ENCODE measurements at regions not wholly inside any gene's neighbourhood (a gene's known extent, or its start where the extent isn't known, plus 50 kb on each side); places are given as distances from the start of the nearest gene placed in this dataset.

- DNase-seq = no peak
Observed at GRCh38 chr11:116503216-116504160, 269.3 kb downstream of the BUD13 start.

- DNase-seq = no peak
Observed at GRCh38 chr11:116502641-116503061, 270.1 kb downstream of the BUD13 start.

DNA sequence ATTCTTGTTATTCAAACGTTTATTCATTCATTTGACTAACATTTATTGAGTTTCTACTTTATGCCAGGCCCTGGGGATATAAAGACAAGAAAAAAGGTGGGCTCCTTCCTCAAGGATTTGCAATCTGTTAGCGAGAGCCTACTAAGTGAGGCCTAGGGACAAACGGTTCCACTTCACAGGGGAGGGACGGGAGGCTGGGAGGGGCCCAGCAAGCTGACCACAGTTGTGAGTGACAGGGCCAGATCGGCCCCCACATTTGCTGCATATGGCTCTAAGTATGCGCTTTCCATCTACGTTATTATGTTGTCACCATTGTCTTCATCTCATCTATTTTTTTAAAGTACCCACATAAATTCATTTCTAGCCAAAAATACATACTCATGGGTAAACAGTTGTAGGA, 271.1 kb downstream of the BUD13 start:
- no peak for DNase-seq

DNA sequence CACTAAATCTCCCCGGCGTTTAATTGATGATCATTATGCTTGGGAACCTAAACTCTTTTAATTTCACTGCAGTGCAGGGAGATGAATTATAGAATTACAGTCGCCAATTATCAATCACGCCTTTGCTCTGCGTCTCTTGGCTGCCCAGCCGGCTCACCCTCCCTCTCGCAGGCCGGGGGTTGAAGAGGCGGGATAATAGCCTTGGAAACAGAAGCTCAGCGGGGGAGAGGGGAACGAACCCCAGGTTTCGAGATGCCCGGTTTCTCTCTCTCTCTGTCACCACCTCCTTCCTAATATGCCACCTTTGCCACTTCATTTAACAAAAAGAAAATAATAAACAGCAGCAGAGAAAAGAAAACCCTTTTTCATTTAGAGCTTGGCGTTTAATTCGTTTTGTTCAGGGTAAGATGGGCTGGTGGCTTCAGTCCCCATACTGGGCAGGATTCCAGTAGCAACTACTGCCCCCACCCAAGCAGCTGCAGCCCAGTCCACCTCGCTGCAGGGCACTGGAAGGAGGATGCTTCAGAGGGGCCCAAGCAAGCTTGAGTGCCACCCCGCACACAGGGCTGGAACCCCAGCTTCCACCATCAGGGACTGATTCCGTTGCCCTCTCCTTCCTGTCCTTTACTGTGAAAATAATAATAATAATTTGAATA, 271.7 kb downstream of the BUD13 start:
- peak; percentile 97 for DNase-seq

GRCh38 chr11:116500026-116500946, 272.5 kb downstream of the BUD13 start:
- DNase-seq = no peak

DNA sequence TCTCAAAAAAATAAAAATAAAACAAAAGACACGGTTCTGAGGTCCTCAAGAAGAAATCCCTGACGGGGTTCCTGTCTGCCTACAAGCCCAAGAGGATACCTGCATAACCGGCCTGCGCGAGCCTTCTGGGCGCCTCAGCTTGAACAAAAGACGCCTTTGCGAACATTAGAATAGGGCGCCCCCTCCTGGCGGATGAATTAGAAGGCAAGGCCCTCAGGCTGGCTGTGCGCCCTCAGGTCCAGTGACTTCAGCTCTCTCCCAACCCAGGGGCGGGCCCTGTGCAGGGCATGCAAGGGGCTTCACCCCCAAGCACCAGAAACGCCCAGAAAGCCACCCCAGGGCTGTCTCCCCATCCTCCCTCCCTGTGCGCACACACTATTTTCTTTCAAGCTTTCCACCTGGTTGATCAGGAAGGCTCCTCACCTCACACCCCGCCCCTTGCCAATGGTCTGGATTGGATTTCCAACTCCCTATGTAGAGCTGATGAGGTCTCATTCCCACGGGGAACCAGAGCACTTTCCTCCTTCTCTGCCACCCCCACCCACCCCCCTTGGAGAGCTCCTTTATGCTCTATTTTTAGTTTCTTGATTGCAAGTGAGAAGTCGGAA, 273.3 kb downstream of the BUD13 start:
- DNase-seq = peak; percentile 89

DNA sequence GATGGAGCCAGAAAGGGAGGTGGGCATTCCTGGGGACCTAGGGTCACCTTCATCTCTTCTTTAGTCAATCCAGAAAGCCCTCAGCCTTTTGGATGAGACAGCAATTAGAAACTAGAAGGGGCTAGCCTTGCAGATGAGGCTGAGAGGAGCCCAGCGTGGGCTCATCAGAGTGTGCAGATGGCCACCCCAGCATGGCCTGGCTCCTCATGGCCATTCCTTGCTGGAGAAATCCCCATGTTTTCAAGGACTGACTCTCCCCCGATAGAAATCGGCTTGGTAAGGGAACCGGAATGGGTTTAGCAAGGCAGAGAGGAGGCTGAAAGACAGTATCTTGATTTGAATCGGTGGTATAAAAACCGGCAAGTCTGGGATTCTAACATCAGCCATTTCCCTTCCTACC, 274.6 kb downstream of the BUD13 start:
- DNase-seq = no peak

DNA sequence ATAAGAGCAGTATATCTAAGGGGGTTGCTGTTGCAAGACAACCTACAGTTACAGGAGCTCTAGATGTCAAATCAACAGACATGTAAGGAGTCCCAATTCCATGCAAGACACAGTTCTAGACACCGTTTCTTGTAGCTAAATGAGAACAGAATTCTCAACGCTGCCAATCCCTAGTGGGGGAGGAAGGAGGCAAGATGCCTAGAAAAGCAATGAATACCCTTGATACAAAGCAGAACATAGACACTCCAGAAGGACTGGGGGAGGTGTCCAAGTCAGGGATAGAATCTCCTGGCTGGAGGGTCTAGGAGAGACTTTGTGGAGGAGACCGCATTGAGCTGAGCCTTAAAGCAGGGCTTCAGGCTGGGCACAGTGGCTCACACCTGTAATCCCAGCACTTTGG, 280.2 kb downstream of the BUD13 start:
- DNase-seq = no peak

GRCh38 chr11:116488836-116489389, 283.9 kb downstream of the BUD13 start:
- DNase-seq = no peak

GRCh38 chr11:116485425-116485824, 287.4 kb downstream of the BUD13 start:
- no peak for DNase-seq

DNA sequence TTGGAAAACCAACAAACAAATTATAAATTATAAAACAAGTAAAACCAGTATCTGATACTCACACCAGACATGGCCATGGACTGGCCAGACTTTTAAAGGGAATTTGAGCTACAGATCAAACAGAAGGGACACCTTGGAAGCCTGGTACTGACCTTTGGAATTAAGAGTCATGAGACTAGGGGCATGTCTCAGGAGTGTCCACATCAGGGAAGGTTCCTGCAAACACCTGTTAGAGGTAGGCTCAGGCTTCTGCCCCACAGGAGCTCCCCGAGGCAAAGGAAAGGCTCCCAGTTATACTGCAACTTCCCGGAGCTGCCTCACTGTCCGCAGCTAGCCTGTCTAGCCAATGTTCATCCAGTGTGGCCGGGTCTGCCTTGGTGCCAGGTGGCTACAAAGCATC, 290.1 kb downstream of the BUD13 start:
- no peak for DNase-seq

- no peak for DNase-seq
Observed at GRCh38 chr11:116481126-116481675, 291.6 kb downstream of the BUD13 start.

DNA sequence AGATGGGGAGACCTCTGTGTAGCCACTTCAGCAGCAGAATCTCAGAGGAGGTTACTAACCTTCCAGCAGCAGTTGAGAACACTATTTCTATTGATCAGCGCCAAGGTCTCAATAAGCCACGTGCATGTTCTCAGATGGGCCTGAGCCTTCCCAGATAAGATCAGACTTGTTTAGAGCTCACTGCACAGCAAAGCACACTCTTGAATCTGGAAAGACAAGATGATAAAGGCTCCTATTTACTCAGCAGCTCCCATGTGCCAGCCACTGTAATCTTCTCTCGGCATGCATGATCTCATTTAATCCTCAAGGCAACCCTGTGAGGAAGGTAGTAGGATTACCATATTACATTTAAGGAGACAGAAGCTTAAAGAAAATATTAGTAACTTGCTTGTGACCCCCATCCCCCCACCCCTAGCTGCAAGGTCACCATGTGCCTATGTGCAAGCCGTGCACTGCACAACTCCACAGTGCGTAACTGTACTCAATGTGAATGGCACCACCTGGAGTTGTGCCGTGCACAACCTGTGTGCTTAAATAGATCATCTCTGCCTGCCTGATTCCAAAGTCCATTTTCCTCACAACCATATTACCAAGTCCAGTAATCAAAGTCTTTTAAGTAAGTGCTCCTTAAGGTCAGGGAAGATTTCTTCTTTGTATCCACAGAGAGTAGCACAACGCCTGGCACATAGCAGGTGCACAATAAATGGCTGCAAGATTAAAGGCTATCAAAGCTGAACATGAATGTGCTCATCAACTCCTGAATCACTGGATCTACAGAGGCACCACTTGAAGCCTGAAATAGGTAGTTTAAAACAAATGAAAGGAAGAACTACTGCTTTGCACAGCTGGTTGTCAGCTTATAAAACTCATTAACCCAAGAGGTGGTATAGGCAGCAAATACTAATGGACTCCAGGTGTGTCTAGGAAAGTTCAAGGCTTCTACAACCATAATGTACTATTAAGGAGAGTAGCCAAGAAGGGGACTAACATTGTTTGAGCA, 293.8 kb downstream of the BUD13 start:
- DNase-seq = no peak

- no peak for DNase-seq
Observed at GRCh38 chr11:116478205-116478604, 294.6 kb downstream of the BUD13 start.

GRCh38 chr11:116473790-116474346, 298.9 kb downstream of the BUD13 start:
- no peak for DNase-seq

- DNase-seq = no peak
Observed at GRCh38 chr11:116473206-116473769, 299.5 kb downstream of the BUD13 start.

DNA sequence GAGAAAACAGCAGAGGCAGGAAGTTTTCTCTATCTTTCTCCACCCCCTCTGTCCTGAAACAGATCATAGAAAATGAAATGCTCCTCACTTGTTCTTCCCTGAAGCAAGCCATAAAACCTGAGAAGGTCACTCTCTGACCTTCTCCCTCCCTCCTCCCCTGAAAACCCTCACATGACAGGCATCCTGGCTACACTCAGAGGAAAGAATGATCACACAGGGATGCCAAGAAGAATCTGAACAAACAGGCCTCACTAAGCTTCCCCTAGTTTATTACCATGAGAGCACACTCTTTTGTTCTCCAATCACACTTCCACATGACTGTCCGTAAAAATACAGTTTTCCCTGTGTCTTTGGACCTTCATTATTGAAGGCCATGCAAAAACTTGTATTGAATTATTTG, 300.1 kb downstream of the BUD13 start:
- no peak for DNase-seq

GRCh38 chr11:116471608-116472256, 301.1 kb downstream of the BUD13 start:
- no peak for DNase-seq

DNA sequence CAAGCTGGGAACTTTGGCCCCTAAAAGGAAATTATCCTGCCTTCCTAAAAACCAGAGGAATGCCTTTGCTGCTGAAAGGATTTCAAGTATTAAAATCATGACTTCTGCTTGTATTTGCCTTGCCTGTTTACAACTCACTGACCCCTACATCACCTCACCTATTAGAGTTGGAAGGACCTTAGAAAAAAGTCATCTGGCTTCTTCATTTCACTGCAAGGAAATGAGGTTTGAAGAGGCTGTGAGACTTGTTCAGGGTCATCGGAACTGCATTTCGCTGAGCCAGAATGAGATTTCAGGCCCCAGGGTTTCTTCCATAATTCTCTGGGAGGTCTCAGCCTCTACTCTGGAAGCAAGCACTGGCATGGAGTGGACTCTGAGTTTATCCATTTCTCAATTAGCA, 304.1 kb downstream of the BUD13 start:
- DNase-seq = no peak

DNA sequence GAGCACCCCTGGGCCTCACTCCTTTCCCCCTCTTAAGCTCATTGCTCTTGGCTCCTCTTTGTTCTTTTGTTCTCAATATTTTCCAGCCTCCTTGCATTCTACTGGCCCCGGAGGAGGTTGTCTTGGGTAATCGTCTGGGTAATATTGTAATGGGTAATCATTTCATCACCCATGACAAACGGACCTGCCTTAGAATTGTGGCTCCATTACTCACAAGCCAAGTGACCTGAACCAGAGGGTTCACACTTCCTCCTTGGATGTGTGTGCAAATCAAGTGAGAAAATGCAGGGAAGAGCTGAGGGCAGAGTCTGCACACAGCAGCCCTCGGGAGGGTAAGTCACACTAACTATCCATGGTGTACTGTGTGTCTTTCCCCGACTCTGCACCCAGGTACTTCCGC, 305.0 kb downstream of the BUD13 start:
- DNase-seq = no peak
